ENCODE measurements at regions not wholly inside any gene's neighbourhood (a gene's known extent, or its start where the extent isn't known, plus 50 kb on each side); places are given as distances from the start of the nearest gene placed in this dataset.

DNA sequence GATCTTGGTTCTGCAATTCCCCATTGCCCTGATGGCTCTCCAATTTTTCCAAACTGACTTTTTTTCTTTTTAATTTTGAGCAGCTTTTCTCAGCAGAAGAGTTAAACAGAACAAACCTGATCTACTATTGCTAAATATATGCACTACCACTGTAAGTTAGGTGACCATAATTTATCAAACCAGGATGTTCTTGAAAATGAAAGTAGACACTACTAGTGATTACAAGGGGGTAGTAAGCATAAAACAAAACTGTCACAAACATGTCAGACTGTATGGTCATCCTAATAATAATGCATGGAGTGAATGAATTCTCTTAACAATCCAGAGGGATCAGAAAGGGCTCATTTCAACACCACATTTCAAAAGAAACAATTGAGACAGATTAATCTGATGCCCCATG, 183.0 kb upstream of the FOXN3 start:
- no peak for DNase-seq

DNA sequence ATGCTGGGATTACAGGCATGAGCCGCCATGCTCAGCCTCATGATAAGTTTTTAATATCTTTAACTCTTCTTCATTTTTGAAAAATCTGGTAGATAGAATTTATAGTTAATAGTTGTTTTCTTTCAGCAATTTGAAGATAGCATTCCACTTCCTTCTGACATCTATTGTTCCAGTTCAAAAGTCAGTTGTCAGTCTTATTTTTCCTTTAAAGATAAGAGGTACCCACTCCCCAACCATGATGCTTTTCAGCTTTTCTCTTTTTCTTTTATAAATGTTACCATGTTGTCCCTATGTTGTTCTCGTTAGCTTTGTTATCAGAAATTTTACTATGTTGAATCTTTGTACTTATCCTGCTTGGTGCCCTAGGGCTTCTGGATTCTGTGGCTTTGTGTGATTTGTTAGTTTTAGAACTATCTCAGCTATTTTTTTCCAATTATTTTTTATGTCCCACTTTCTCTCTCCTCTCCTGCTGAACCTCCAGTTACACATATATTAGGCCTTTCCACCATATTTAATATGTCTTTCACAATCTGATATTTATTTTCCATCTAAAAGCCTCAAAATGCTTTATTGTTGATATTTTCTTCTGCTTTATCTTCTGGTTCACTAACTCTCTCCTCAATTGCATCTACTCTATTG, 181.6 kb upstream of the FOXN3 start:
- DNase-seq: no peak

DNA sequence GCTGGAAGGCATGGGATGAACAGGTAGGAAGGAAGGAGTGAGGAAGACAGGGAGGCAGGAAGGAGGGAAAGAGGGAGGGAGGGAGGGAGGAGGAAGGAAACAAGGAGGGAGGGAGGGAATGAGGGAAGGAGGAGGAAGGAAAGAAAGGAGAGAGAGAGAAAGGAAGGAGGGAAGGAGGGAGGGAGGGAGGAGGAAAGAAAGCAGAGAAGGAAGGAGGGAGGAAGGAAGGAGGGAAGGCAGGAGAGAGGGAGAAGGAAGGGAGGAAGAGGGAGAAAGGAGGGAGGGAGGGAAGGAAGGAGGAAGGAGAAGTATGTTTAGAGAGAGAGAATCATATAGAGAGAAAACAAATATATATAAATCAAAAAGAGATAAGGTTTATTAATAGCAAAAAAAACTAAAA, 175.9 kb upstream of the FOXN3 start:
- DNase-seq: no peak

- DNase-seq: no peak
Observed at GRCh38 chr14:89589400-89590118, 172.5 kb upstream of the FOXN3 start.

GRCh38 chr14:89588840-89589296, 171.8 kb upstream of the FOXN3 start:
- DNase-seq: no peak

GRCh38 chr14:89588016-89588415, 171.0 kb upstream of the FOXN3 start:
- DNase-seq: no peak

- DNase-seq: no peak
Observed at GRCh38 chr14:89587136-89587420, 170.0 kb upstream of the FOXN3 start.

DNA sequence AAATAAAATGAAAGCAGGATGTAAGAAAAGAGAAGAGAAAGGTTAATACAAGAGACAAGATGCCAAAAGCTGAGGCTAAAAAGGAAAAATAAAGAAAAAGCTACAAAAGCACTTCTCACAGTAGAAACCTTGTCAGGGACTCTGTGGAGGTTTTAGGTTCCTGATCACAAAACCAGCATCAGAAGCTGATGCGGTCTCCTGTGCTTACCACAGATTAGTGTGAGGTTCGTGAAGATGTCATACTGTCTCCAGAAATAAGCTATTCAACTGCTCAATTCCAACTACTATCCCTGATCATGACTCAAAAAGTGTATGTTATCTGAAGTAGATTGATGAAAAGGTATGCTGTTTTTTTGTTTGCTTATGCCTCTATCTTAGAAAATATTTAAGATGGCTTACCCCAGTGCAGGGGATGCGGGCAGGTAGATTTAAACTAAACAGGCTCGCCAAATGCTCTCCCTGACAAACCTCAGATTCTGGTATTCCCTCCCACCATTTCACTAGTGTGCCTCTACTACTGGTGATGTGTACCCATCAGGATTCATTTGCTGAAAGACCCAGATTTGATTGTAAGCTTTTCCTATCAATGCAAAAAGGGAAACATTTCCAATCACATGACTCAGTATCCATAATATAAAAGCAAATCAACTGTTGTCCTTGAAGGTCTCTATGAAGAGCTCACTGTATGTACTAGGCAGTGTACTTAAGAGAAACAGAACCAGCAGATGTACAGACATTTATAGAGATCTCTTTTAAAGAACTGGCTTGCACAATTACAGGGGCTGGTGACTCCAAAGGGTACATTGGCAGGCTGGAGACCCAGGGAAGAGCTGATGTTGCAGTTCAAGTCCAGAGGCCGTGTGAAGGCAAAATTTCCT, 169.5 kb upstream of the FOXN3 start:
- DNase-seq: no peak

- no peak for DNase-seq
Observed at GRCh38 chr14:89578156-89578555, 161.1 kb upstream of the FOXN3 start.

DNA sequence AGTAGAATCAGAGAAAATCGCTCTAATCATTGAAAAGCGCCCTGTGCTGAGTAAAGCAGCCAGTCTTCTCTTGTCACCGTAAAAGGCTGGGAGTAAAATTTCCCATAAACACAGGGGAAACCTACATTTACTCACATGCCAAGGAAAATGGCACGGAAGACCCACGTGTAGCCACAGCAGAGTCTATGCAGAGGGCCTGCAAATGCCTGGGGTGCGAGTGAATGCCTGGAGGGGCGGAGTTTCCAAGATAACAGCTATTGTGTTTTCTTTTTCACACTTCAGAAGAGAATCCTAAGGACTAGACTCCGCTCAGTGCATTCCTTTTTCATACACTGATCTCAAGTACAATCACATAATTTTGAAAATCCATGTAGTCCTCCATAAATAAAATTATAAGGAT, 159.9 kb upstream of the FOXN3 start:
- no peak for DNase-seq

DNA sequence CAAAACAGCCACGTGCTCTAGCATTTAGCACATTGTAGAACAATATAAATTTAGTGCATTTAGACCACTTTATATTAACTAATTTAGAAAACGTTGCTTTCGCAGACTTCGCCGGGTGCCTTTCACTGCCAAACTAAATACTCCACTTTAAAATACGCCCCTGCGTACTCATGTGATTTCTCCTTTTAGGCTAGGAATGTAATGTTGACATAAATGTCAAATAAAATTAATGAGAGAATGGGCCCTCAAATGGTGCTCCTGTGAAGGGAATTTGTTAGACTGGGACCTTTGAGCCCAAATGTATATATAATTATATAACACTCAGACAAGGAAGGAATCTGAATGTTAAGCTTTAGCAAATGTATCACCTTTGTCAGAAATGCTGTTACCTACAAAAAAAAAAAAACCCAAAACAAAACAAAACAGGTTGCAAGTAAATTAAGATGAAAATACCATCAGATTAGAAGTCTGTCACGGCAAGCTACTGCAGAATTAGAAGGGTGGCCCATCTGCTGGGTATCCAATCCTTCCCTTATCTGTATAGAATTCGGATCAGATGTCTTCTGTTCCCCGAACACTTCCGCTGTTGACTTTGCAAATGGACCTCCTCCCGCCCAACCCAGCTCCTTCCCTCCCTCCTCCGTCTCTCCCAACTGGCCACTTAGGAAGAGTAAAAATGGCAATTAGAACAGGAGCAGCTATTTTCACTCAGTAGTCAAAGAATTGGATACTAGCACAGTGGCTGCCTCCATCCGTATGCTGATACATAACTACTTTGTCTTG, 159.3 kb upstream of the FOXN3 start:
- DNase-seq: no peak

DNA sequence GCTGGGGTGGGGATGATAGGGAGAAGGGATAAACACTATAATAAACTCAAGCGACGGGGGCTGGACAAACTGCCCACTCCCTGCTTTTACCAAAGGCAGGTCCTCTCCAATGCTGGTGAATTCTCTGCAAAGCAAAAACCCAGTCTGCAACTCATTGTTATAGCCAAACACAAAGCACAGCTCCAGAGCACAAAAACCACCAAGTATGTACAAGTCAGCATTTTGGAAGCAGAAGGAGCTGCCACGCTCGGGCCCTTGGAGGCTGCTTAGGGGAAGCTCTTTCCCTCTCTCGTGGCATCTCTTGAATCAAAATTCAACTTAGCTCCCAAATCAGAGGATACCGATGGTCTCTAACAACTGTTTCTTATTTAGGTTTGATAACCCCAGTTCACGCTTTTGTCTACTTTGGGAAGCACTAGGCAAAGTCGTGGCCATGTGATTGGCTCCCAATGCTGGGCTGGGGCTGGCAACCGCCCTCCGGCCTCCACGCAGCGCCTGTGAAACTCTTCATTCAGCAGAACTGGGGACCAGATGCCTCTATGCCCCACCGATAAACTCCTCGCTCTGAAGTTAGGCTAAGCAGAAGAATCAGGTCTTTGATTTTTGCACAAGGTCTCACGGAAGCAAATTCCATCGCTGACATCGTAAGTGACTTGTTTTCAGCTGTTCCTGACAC, 158.5 kb upstream of the FOXN3 start:
- no peak for DNase-seq

DNA sequence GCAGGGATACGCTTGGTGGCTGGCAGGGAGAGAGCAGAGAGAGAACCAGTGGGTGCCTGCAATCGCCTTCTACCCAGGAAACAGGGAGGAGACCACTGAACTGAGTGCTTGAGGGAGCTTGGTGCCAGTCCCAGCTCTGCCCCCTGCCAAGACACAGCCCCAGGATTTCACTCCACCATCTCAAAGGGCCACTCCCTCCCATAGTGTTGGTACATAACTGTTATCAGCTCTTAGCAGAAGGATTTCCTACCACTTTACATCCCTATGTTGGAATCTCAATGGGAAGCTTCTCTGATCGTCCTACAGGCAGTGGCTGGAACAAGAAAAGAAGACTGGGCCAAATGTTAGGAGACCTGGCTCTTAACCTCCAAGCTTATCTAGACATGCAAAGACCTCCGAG, 157.4 kb upstream of the FOXN3 start:
- DNase-seq: no peak

DNA sequence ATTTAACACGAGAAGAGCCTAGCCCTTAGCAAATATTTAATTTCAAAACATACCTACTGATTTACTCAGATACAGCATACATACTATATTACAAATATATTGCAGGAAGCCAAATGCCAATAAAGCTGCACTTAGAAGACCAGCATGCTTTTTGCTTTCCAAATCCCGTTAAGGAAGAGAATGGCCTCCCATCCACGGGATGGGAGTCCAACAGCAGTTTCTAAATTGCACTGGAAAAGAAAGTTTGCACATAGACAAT, 156.3 kb upstream of the FOXN3 start:
- no peak for DNase-seq

- no peak for DNase-seq
Observed at GRCh38 chr14:89572596-89573398, 155.8 kb upstream of the FOXN3 start.

DNA sequence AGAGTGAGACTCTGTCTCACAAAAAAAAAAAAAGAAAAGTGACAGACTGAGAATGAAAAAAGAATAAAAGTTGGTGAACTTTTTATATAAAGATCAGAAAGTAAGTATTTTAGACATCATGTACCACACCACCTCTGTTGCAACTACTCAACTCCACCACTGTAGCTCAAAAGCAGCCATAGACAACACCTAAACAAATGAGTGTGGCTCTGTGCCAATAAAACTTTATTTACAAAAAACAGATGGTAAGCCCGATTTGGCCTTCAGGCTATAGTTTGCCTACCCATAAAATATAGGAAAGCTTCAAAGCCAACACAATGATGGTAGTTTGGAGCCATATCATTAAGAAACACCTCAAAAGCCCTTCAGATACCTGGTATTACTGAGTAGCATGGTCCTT, 154.5 kb upstream of the FOXN3 start:
- DNase-seq: no peak

DNA sequence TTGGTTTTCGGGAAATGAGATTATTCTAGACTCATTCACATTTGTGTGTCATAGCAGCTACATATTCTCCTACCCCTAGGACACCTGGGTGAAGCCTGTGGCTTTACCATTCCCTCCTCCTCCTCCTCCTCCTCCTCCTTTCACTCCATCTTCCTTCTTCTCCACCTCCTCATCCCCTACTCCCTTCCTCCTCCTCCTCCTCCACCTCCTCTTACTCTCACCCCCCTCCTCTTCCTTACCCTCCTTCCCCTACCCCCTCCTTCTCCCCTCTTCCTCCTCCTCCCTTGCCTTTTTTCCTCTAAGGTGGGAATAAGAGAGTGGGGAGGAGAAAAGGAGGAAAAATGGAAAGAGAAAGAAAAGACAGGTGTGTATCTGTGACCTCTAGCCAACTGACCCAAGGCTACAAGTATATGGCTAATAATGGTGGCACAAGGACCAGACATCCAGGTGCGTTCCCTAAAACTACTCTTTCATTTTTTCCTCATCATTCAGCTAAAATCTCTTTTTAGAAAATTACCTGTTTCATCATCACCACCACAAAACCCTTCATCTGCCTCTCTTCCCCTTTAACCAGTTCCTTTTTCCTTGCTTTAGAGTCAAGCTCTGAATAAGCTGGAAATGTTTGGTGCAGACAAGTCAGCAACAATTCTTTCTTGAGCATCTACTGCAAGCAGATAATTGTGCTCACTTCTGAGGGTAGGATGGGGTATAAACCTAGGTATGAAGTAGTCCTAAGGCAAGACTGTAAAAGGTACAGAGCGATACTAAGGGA, 149.8 kb upstream of the FOXN3 start:
- DNase-seq: no peak

GRCh38 chr14:89566180-89566579, 149.1 kb upstream of the FOXN3 start:
- DNase-seq: no peak

GRCh38 chr14:89565607-89566006, 148.6 kb upstream of the FOXN3 start:
- DNase-seq: no peak

DNA sequence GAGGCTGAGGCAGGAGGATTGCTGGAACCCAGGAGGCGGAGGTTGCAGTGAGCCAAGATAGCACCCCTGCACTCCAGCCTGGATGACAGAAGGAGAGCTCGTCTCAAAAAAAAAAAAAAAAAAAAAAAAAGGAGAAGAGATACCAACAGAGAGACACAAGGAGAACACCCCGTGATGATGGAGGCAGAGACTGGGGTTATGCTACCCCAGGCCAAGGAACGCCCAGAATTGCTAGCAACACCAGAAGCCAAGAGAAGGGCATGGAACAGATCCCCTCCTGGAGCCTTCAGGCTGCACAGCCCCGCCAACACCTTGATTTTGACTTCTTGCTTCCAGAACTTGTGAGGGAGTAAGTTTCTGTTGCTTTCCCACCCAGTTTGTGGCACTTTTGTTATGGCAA, 148.0 kb upstream of the FOXN3 start:
- DNase-seq: no peak

DNA sequence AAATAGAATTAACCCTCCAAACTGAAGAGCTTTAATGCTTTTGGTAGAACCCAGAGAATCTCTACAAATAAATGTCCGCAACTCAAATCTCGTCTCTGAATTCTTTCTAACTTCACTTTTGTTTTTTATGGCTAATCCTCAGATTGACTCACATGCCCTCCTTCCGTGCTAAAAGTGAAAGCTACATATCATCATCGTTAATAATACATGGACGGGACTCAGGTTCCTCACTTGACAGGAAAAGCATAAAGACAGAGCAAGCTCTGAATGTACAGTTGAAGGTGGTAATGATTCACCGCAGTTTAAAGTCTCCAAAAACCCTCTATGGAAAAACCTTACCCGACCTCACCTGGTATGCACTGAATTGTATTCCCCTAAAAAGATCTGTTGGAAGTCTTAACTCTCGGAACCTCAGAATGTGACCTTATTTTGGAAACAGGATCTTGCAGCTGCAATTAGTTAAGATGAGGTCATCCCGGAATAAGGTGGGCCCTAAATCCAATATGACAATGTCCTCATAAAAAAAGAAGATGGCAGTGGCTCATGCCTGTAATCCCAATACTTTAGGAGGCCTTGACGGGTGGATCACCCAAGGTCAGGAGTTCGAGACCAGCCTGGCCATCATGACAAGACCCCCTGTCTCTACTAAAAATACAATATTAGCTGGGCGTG, 147.4 kb upstream of the FOXN3 start:
- DNase-seq: no peak
